Activated naive CD4-positive, alpha-beta T cell treated with anti-CD3 and anti-CD28 coated beads, Interleukin-2, amount 50 U/mL, for 72 hours (primary cell): ENCODE measurements at regions not wholly inside any gene's neighbourhood (a gene's known extent, or its start where the extent isn't known, plus 50 kb on each side); places are given as distances from the start of the nearest gene placed in this dataset.

Source experiments
- ATAC-seq, 2 donors: fragments of 150-1000 bp; cut with Tn5 transposase; 2 replicates each; pipeline ENCODE4 v1.10.0; 2021; ENCODE audit warnings: mild to moderate bottlenecking in 2 of 2, moderate library complexity in 2 of 2
- DNase-seq, 2 donors: peaks; one replicate each; pipeline ENCODE4 v3.0.0; 2021 to 2022; ENCODE audit warnings: low spot score in 2 of 2
- H3K27ac Mint-ChIP-seq, 2 donors: one replicate each; pipeline ENCODE4 v1.8.0; 2022; ENCODE audit warnings: mild to moderate bottlenecking in 2 of 2, mixed read lengths in 2 of 2
- H3K36me3 Mint-ChIP-seq, 2 donors: one replicate each; pipeline ENCODE4 v1.8.0; 2022; ENCODE audit warnings: mixed read lengths in 2 of 2
- H3K9me3 Mint-ChIP-seq, 2 donors: one replicate each; pipeline ENCODE4 v1.8.0; 2022; ENCODE audit warnings: mixed read lengths in 2 of 2

- ATAC-seq (no peak), DNase-seq (no peak)
- Mint-ChIP-seq H3K27ac (no peak overlapping the region), H3K36me3 (no peaks in the 10 kb centered on the region), H3K9me3 (peaks cover 10 to 19% of the 10 kb centered on the region in 2 donors)
Observed at GRCh38 chr4:65861993-65862392, 191.7 kb upstream of the EPHA5 start.

GRCh38 chr4:65845199-65845773 lies 175.0 kb upstream of the EPHA5 start:
- Mint-ChIP-seq H3K9me3 (peaks cover 12 to 13% of the 10 kb centered on the region in 2 donors), H3K27ac (no peak overlapping the region), H3K36me3 (no peaks in the 10 kb centered on the region)
- ATAC-seq (no peak), DNase-seq (no peak)

- Mint-ChIP-seq H3K36me3 (peaks cover 0 to 4% of the 10 kb centered on the region in 2 donors), H3K9me3 (peaks cover 7 to 8% of the 10 kb centered on the region in 2 donors), H3K27ac (no peak overlapping the region)
- DNase-seq: no peak
- no peak for ATAC-seq
Observed at GRCh38 chr4:65839164-65839931, 169.1 kb upstream of the EPHA5 start.

GRCh38 chr4:65834707-65835106 lies 164.4 kb upstream of the EPHA5 start:
- ATAC-seq (no peak), DNase-seq (no peak)
- peaks cover 7 to 8% of the 10 kb centered on the region in 2 donors for H3K9me3 Mint-ChIP-seq
- no peak overlapping the region for H3K27ac Mint-ChIP-seq
- peaks cover 0 to 4% of the 10 kb centered on the region in 2 donors for H3K36me3 Mint-ChIP-seq

- DNase-seq: no peak
- peaks cover 12 to 20% of the 10 kb centered on the region in 2 donors for H3K9me3 Mint-ChIP-seq
- peaks cover 0 to 4% of the 10 kb centered on the region in 2 donors for H3K36me3 Mint-ChIP-seq
- ATAC-seq: no peak
- no peak overlapping the region for H3K27ac Mint-ChIP-seq
Observed at GRCh38 chr4:65831828-65832227, 161.5 kb upstream of the EPHA5 start.

GRCh38 chr4:65825116-65825753 lies 154.9 kb upstream of the EPHA5 start:
- H3K9me3 Mint-ChIP-seq: peaks cover 9 to 13% of the 10 kb centered on the region in 2 donors
- H3K27ac Mint-ChIP-seq: no peak overlapping the region
- ATAC-seq: no peak
- no peak for DNase-seq
- H3K36me3 Mint-ChIP-seq: no peaks in the 10 kb centered on the region

- Mint-ChIP-seq H3K9me3 (peaks cover 17 to 25% of the 10 kb centered on the region in 2 donors), H3K36me3 (peaks cover 0 to 6% of the 10 kb centered on the region in 2 donors), H3K27ac (no peak overlapping the region)
- DNase-seq: no peak
- no peak for ATAC-seq
Observed at GRCh38 chr4:65819192-65819591, 148.9 kb upstream of the EPHA5 start.

- peaks cover 0 to 7% of the 10 kb centered on the region in 2 donors for H3K36me3 Mint-ChIP-seq
- no peak for ATAC-seq
- no peak overlapping the region for H3K27ac Mint-ChIP-seq
- no peak for DNase-seq
- peaks cover 22% of the 10 kb centered on the region in 2 donors for H3K9me3 Mint-ChIP-seq
Observed at GRCh38 chr4:65805936-65806335, 135.6 kb upstream of the EPHA5 start.

- H3K9me3 Mint-ChIP-seq: peaks cover 11 to 17% of the 10 kb centered on the region in 2 donors
- H3K27ac Mint-ChIP-seq: no peak overlapping the region
- no peak for ATAC-seq
Observed at GRCh38 chr4:65799513-65799912, 129.2 kb upstream of the EPHA5 start.

GRCh38 chr4:65798498-65799127 lies 128.3 kb upstream of the EPHA5 start:
- DNase-seq (no peak), ATAC-seq (no peak)
- Mint-ChIP-seq H3K36me3 (no peaks in the 10 kb centered on the region), H3K9me3 (peaks cover 18 to 20% of the 10 kb centered on the region in 2 donors), H3K27ac (no peak overlapping the region)

More at GRCh38 chr4:65799513-65799912, 129.2 kb upstream of the EPHA5 start:
- H3K36me3 Mint-ChIP-seq: no peaks in the 10 kb centered on the region
- no peak for DNase-seq

- Mint-ChIP-seq H3K27ac (no peak overlapping the region), H3K9me3 (peaks cover 24 to 29% of the 10 kb centered on the region in 2 donors), H3K36me3 (no peaks in the 10 kb centered on the region)
- DNase-seq (no peak), ATAC-seq (no peak)
Observed at GRCh38 chr4:65791812-65792308, 121.6 kb upstream of the EPHA5 start.

GRCh38 chr4:65791111-65791811 lies 121.0 kb upstream of the EPHA5 start:
- ATAC-seq (no peak), DNase-seq (no peak)
- H3K27ac Mint-ChIP-seq: no peak overlapping the region
- H3K9me3 Mint-ChIP-seq: peaks cover 24 to 29% of the 10 kb centered on the region in 2 donors
- H3K36me3 Mint-ChIP-seq: no peaks in the 10 kb centered on the region

GRCh38 chr4:65789805-65790204 lies 119.5 kb upstream of the EPHA5 start:
- DNase-seq: no peak
- H3K9me3 Mint-ChIP-seq: peaks cover 16 to 25% of the 10 kb centered on the region in 2 donors
- ATAC-seq: no peak
- H3K27ac Mint-ChIP-seq: no peak overlapping the region
- H3K36me3 Mint-ChIP-seq: no peaks in the 10 kb centered on the region

GRCh38 chr4:65789341-65789740 lies 119.1 kb upstream of the EPHA5 start:
- DNase-seq (no peak), ATAC-seq (no peak)
- H3K9me3 Mint-ChIP-seq: peaks cover 16 to 26% of the 10 kb centered on the region in 2 donors
- no peaks in the 10 kb centered on the region for H3K36me3 Mint-ChIP-seq
- no peak overlapping the region for H3K27ac Mint-ChIP-seq

- Mint-ChIP-seq H3K36me3 (peaks cover 9 to 20% of the 10 kb centered on the region in 2 donors), H3K27ac (no peak overlapping the region), H3K9me3 (peaks cover 18 to 41% of the 10 kb centered on the region in 2 donors)
- ATAC-seq (no peak), DNase-seq (no peak)
Observed at GRCh38 chr4:65777270-65777669, 107.0 kb upstream of the EPHA5 start.

- H3K27ac Mint-ChIP-seq: no peak overlapping the region
- ATAC-seq: no peak
- H3K9me3 Mint-ChIP-seq: peaks cover 30 to 34% of the 10 kb centered on the region in 2 donors
- peaks cover 9 to 26% of the 10 kb centered on the region in 2 donors for H3K36me3 Mint-ChIP-seq
- no peak for DNase-seq
Observed at GRCh38 chr4:65773636-65774035, 103.3 kb upstream of the EPHA5 start.
